IMR-90 (cell line): ENCODE measurements at regions not wholly inside any gene's neighbourhood (a gene's known extent, or its start where the extent isn't known, plus 50 kb on each side); places are given as distances from the start of the nearest gene placed in this dataset.

Source experiments
- ATAC-seq: fragments of 200-7000 bp; cut with Tn5 transposase; 2 replicates; pipeline ENCODE4 v1.9.1; 2020; ENCODE audit warnings: low read depth, mild to moderate bottlenecking, moderate library complexity
- BruUV-seq: library from RNA; stranded (reverse); fragments of 400-500 nt; replicated peaks from 2 replicates; lab custom pipeline; 2021; lab: Mats Ljungman, UMichigan
- CTCF ChIA-PET: fragments of 300-600 bp; formaldehyde crosslinking; extraction: SDS; loops from one replicate; lab custom pipeline; 2021; ENCODE audit warnings: antibody characterized with exemption; lab: Yijun Ruan, JAX
- POLR2A ChIA-PET: fragments of 300-600 bp; sonication (Branson Sonifier 250); formaldehyde crosslinking; loops from one replicate; lab custom pipeline; 2022; ENCODE audit warnings: antibody characterized with exemption; ENCODE audit not compliant: unreplicated experiment; lab: Charles Lee
- DNase-seq: peaks from one replicate; pipeline ENCODE4 v3.0.0; 2013
- H2AFZ ChIP-seq: replicated peaks from 2 replicates; pipeline ENCODE3; 2013; ENCODE audit warnings: low read length, mild to moderate bottlenecking; ENCODE audit not compliant: poor library complexity
- H2AK5ac ChIP-seq: 2 replicates; pipeline ENCODE4 v1.6.1; 2013; ENCODE audit warnings: low read depth, low read length, inconsistent platforms
- H2AK9ac ChIP-seq: replicated peaks from 2 replicates; pipeline ENCODE3; 2013; ENCODE audit warnings: mild to moderate bottlenecking, low read depth, low read length, moderate library complexity; ENCODE audit not compliant: poor library complexity
- H2BK120ac ChIP-seq: 2 replicates; pipeline ENCODE4 v1.6.1; 2013; ENCODE audit warnings: low read depth, low read length, inconsistent platforms
- H2BK15ac ChIP-seq: 3 replicates; pipeline ENCODE4 v1.6.1; 2013; ENCODE audit warnings: low read depth, low read length, inconsistent platforms
- H2BK20ac ChIP-seq: 2 replicates; pipeline ENCODE4 v1.6.1; 2013; ENCODE audit warnings: low read depth, mild to moderate bottlenecking, inconsistent platforms, low read length, moderate library complexity
- H2BK5ac ChIP-seq: 2 replicates; pipeline ENCODE4 v1.6.1; 2013; ENCODE audit warnings: mild to moderate bottlenecking, low read depth, low read length, inconsistent platforms; ENCODE audit not compliant: poor library complexity, severe bottlenecking
- H3K14ac ChIP-seq: replicated peaks from 2 replicates; pipeline ENCODE4 v1.6.1; 2013; ENCODE audit warnings: low read depth, low read length, inconsistent platforms
- H3K18ac ChIP-seq: 2 replicates; pipeline ENCODE4 v1.6.1; 2013; ENCODE audit warnings: low read depth, low read length, control low read depth
- H3K23ac ChIP-seq: 2 replicates; pipeline ENCODE4 v1.6.1; 2013; ENCODE audit warnings: low read depth, low read length, inconsistent platforms
- H3K27ac ChIP-seq: 2 replicates; pipeline ENCODE4 v1.5.1; 2013; ENCODE audit warnings: mild to moderate bottlenecking, control low read depth, low read length; ENCODE audit not compliant: insufficient read depth
- H3K27me3 ChIP-seq: 2 replicates; pipeline ENCODE4 v1.6.1; 2013; ENCODE audit warnings: low read length; ENCODE audit not compliant: control insufficient read depth, insufficient read depth
- H3K36me3 ChIP-seq: 2 replicates; pipeline ENCODE4 v1.6.1; 2013; ENCODE audit warnings: low read length, mixed read lengths; ENCODE audit not compliant: control insufficient read depth, insufficient read depth
- H3K4ac ChIP-seq: 2 replicates; pipeline ENCODE4 v1.6.1; 2013; ENCODE audit warnings: low read depth, low read length, inconsistent platforms
- H3K4me1 ChIP-seq: 2 replicates; pipeline ENCODE4 v1.6.1; 2013; ENCODE audit warnings: low read length, mixed read lengths; ENCODE audit not compliant: control insufficient read depth, insufficient read depth
- H3K4me2 ChIP-seq: 2 replicates; pipeline ENCODE4 v1.6.1; 2013; ENCODE audit warnings: low read depth, mild to moderate bottlenecking, control low read depth, low read length, moderate library complexity
- H3K4me3 ChIP-seq: 2 replicates; pipeline ENCODE4 v1.5.1; 2013; ENCODE audit warnings: low read depth, mild to moderate bottlenecking, control low read depth, low read length, moderate library complexity; ENCODE audit not compliant: insufficient read depth
- H3K56ac ChIP-seq: 2 replicates; pipeline ENCODE4 v1.6.1; 2013; ENCODE audit warnings: low read length, inconsistent platforms; ENCODE audit not compliant: insufficient read depth; ENCODE audit errors: extremely low read depth
- H3K79me1 ChIP-seq, 2 experiments: 2 replicates each; pipeline ENCODE4 v1.6.1; 2013; ENCODE audit warnings: low read length in 2 of 2, inconsistent platforms in 1 of 2, low read depth in 1 of 2
- H3K9ac ChIP-seq: 2 replicates; pipeline ENCODE4 v1.6.1; 2013; ENCODE audit warnings: low read depth, low read length, control low read depth
- H3K9me1 ChIP-seq: 2 replicates; pipeline ENCODE4 v1.6.1; 2013; ENCODE audit warnings: low read length, inconsistent platforms; ENCODE audit not compliant: insufficient read depth
- H3K9me3 ChIP-seq: 2 replicates; pipeline ENCODE4 v1.6.1; 2013; ENCODE audit warnings: low read length; ENCODE audit not compliant: control insufficient read depth, insufficient read depth
- H4K20me1 ChIP-seq: 2 replicates; pipeline ENCODE4 v1.6.1; 2013; ENCODE audit warnings: low read length, inconsistent platforms; ENCODE audit not compliant: insufficient read depth
- H4K5ac ChIP-seq: 2 replicates; pipeline ENCODE4 v1.6.1; 2013; ENCODE audit warnings: mild to moderate bottlenecking, low read depth, low read length, control low read depth
- H4K8ac ChIP-seq, 2 experiments: 2 replicates each; pipeline ENCODE4 v1.6.1; 2013; ENCODE audit warnings: low read depth in 2 of 2, low read length in 2 of 2, control low read depth in 1 of 2, inconsistent platforms in 1 of 2
- H4K91ac ChIP-seq: 2 replicates; pipeline ENCODE4 v1.6.1; 2013; ENCODE audit warnings: low read depth, low read length, inconsistent platforms; ENCODE audit not compliant: insufficient read depth
- BHLHE40 ChIP-seq: fragments of 150-350 bp; IDR thresholded peaks from 2 replicates; pipeline ENCODE4 v1.6.1; 2016; ENCODE audit warnings: mild to moderate bottlenecking, low read depth, low read length
- CEBPB ChIP-seq: IDR thresholded peaks from 2 replicates; pipeline ENCODE4 v1.6.1; 2012; ENCODE audit warnings: low read depth, low read length, improper control_type of control experiment
- CHD1 ChIP-seq: IDR thresholded peaks from 2 replicates; pipeline ENCODE4 v1.6.1; 2012; ENCODE audit warnings: low read depth, low read length, improper control_type of control experiment
- CTCF ChIP-seq: conservative IDR thresholded peaks from 2 replicates; pipeline ENCODE4 v1.5.1; 2012; ENCODE audit warnings: mild to moderate bottlenecking, low read depth, low read length, improper control_type of control experiment
- ELK1 ChIP-seq: fragments of 150-350 bp; IDR thresholded peaks from 2 replicates; pipeline ENCODE4 v1.6.1; 2016; ENCODE audit warnings: low read depth, mild to moderate bottlenecking, low read length, moderate library complexity, borderline replicate concordance
- FOS ChIP-seq: fragments of 150-350 bp; IDR thresholded peaks from 2 replicates; pipeline ENCODE4 v1.6.1; 2016; ENCODE audit warnings: low read depth, low read length
- MAFK ChIP-seq: IDR thresholded peaks from 2 replicates; pipeline ENCODE4 v1.6.1; 2012; ENCODE audit warnings: low read depth, low read length, improper control_type of control experiment
- MAZ ChIP-seq: IDR thresholded peaks from 2 replicates; pipeline ENCODE4 v1.6.1; 2012; ENCODE audit warnings: low read depth, mild to moderate bottlenecking, low read length, improper control_type of control experiment, moderate library complexity, borderline replicate concordance
- MXI1 ChIP-seq: IDR thresholded peaks from 2 replicates; pipeline ENCODE4 v1.6.1; 2012; ENCODE audit warnings: low read depth, mild to moderate bottlenecking, low read length, moderate library complexity, borderline replicate concordance
- NFE2L2 ChIP-seq: fragments of 150-350 bp; IDR thresholded peaks from 2 replicates; pipeline ENCODE4 v1.6.1; 2016; ENCODE audit warnings: low read depth, mild to moderate bottlenecking, low read length
- POLR2A ChIP-seq: IDR thresholded peaks from 2 replicates; pipeline ENCODE4 v1.6.1; 2012; ENCODE audit warnings: mild to moderate bottlenecking, low read depth, low read length
- RAD21 ChIP-seq: IDR thresholded peaks from 2 replicates; pipeline ENCODE4 v1.6.1; 2012; ENCODE audit warnings: low read length, improper control_type of control experiment
- RCOR1 ChIP-seq: IDR thresholded peaks from 2 replicates; pipeline ENCODE4 v1.6.1; 2012; ENCODE audit warnings: mild to moderate bottlenecking, low read length, improper control_type of control experiment; ENCODE audit not compliant: insufficient replicate concordance
- RFX5 ChIP-seq: IDR thresholded peaks from 2 replicates; pipeline ENCODE4 v1.8.0; 2012; ENCODE audit warnings: low read depth, mild to moderate bottlenecking, low read length, moderate library complexity
- SMC3 ChIP-seq: fragments of 150-350 bp; IDR thresholded peaks from 2 replicates; pipeline ENCODE4 v1.6.1; 2016; ENCODE audit warnings: low read depth, mild to moderate bottlenecking, antibody characterized with exemption, low read length, moderate library complexity
- USF2 ChIP-seq: fragments of 150-350 bp; IDR thresholded peaks from 2 replicates; pipeline ENCODE4 v1.6.1; 2017; ENCODE audit warnings: mild to moderate bottlenecking, antibody characterized with exemption, low read length, low read depth
- WGBS, 2 experiments: methylation state at CpG; one replicate each; pipeline versions ENCODE4 v1.1.5 to v1.1.7; 2013; ENCODE audit warnings: missing lambda C conversion rate in 2 of 2; ENCODE audit not compliant: insufficient read length in 1 of 2; ENCODE audit errors: extremely low coverage in 2 of 2; 5-methylcytosine and 5-hydroxymethylcytosine counted together
- dilution Hi-C: fragments of 300-500 bp; cut with HindIII; formaldehyde crosslinking; loops from one replicate; pipeline ENCODE4 v1.14.3; 2018; ENCODE audit warnings: low sequenced_read_pairs; ENCODE audit not compliant: unreplicated experiment
- in situ Hi-C: fragments of 300-500 bp; cut with MboI; formaldehyde crosslinking; loops from 3 replicates; pipeline ENCODE4 v1.14.3; 2019; ENCODE audit warnings: low sequenced_read_pairs, inconsistent platforms, mixed read lengths
- intact Hi-C: fragments of 100-400 bp; cut with micrococcal nuclease; formaldehyde crosslinking; loops from 2 replicates; pipeline ENCODE4 v1.10.0; 2022

- Histone ChIP-seq H2AFZ (no peak overlapping the region), H3K9me3 (no peaks in the 10 kb centered on the region), H4K20me1 (no peaks in the 10 kb centered on the region), H3K4me2 (no peak overlapping the region), H4K5ac (no peak overlapping the region), H3K36me3 (no peaks in the 10 kb centered on the region), H3K14ac (no peak overlapping the region), H3K9me1 (no peaks in the 10 kb centered on the region), H3K4ac (no peak overlapping the region), H3K27ac (no peak overlapping the region), H3K79me1 (no peaks in the 10 kb centered on the region), H2AK5ac (no peak overlapping the region), H3K23ac (no peak overlapping the region), H4K8ac (no peak overlapping the region), H2BK5ac (no peak overlapping the region), H3K18ac (no peak overlapping the region), H2BK15ac (no peak overlapping the region), H2AK9ac (no peak overlapping the region), H2BK20ac (no peak overlapping the region), H4K91ac (no peak overlapping the region), H3K27me3 (peaks cover 1% of the 10 kb centered on the region; the same call in 1 of the 2 replicates), H2BK120ac (no peak overlapping the region), H3K4me1 (no peaks in the 10 kb centered on the region), H3K4me3 (no peak overlapping the region), H3K56ac (no peak overlapping the region), H3K9ac (no peak overlapping the region)
- WGBS, 2 experiments, result no CpG with 5 or more reads among the region's 1 CpG
- dilution Hi-C loops, result no loop called here
- ChIA-PET CTCF (no interaction called here), POLR2A (no interaction called here)
- no TSS peak for BruUV-seq
- no peak for DNase-seq
- ATAC-seq, result no peak
- TF ChIP-seq ELK1 (no peak), CEBPB (no peak), RAD21 (no peak), SMC3 (no peak), CTCF (no peak), FOS (no peak), NFE2L2 (no peak), CHD1 (no peak), MXI1 (no peak), POLR2A (no peak), MAZ (no peak), RFX5 (no peak), BHLHE40 (no peak), RCOR1 (no peak), MAFK (no peak), USF2 (no peak)
- in situ Hi-C loops, result no loop called here
- intact Hi-C loops, result no loop called here
Measured at GRCh38 chrX:130516123-130516522, 114.3 kb downstream of the RBMX2 start.
